ENCODE measurements at regions not wholly inside any gene's neighbourhood (a gene's known extent, or its start where the extent isn't known, plus 50 kb on each side); places are given as distances from the start of the nearest gene placed in this dataset.

- TF ChIP-seq CTCF (IDR thresholded peaks at IDR 0.05) (no peak), POLR2A (IDR thresholded peaks at IDR 0.05) (no peak)
Observed at GRCh38 chr19:23810496-23810895, 51.8 kb upstream of the ZNF681 start.
